Spleen (tissue), 7 donors: ENCODE measurements at regions not wholly inside any gene's neighbourhood (a gene's known extent, or its start where the extent isn't known, plus 50 kb on each side); places are given as distances from the start of the nearest gene placed in this dataset.

Source experiments
- POLR2A ChIP-seq, 3 donors: fragments of 450-650 bp; IDR thresholded peaks; one replicate each; pipeline ENCODE4 v1.5.1; 2017; ENCODE audit warnings: antibody characterized with exemption in 3 of 3, mild to moderate bottlenecking in 1 of 3
- TF ChIP-seq, protein P1 (sequence below), 11 experiments: fragments of 200-600 bp in 7 of 11; fragments of 450-650 bp in 4 of 11; sonication (generic) in 4 of 11; IDR thresholded peaks in 8 of 11; conservative IDR thresholded peaks in 3 of 11; 1 replicate in 7 of 11; 2 replicates in 4 of 11; pipeline versions ENCODE4 v1.4.0 to v1.8.0; 2016 to 2021; ENCODE audit warnings: antibody characterized with exemption in 11 of 11, inconsistent platforms in 4 of 11, mild to moderate bottlenecking in 1 of 11
- donor health status: DM: no; HTN: no; CAD: no; lungs with moderate emphysema.
- donor health status: DM: no; HTN: no; CAD: no.
- donor health status: DM: no; HTN: no; CAD: no.

DNA sequence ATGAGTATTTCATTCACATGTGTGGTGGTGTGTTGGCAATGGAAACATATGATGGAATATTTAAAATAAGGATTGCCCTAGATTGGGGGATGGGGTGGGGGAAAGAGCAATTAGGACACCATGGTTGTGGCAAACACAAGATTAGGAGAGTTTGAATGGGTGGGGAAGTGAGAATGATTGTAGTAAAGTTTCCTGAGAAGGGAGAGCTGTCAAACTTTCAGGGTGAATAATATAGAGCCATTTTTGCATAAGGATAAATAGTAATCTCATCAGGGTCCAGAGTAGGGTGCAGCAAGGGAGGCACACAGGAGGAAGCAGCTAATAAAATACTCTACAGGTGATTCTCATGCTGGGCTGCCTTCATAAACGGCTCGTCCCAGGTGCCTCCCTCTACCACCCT is 294.9 kb upstream of the MARCKS start:
- TF ChIP-seq, protein P1, sequence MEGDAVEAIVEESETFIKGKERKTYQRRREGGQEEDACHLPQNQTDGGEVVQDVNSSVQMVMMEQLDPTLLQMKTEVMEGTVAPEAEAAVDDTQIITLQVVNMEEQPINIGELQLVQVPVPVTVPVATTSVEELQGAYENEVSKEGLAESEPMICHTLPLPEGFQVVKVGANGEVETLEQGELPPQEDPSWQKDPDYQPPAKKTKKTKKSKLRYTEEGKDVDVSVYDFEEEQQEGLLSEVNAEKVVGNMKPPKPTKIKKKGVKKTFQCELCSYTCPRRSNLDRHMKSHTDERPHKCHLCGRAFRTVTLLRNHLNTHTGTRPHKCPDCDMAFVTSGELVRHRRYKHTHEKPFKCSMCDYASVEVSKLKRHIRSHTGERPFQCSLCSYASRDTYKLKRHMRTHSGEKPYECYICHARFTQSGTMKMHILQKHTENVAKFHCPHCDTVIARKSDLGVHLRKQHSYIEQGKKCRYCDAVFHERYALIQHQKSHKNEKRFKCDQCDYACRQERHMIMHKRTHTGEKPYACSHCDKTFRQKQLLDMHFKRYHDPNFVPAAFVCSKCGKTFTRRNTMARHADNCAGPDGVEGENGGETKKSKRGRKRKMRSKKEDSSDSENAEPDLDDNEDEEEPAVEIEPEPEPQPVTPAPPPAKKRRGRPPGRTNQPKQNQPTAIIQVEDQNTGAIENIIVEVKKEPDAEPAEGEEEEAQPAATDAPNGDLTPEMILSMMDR (IDR thresholded peaks at IDR 0.05 in 8 of 11, conservative IDR thresholded peaks at IDR 0.05 in 3 of 11): no peak
- no peak for TF ChIP-seq POLR2A (IDR thresholded peaks at IDR 0.05)
